GM10248 (cell line): ENCODE measurements at regions not wholly inside any gene's neighbourhood (a gene's known extent, or its start where the extent isn't known, plus 50 kb on each side); places are given as distances from the start of the nearest gene placed in this dataset.

Source experiments
- CTCF ChIA-PET: fragments of 300-600 bp; sonication (Branson Sonifier 250); formaldehyde crosslinking; extraction: SDS; loops from one replicate; lab custom pipeline; 2021; ENCODE audit warnings: antibody characterized with exemption; lab: Yijun Ruan, JAX
- POLR2A ChIA-PET: fragments of 350-650 bp; sonication (Branson Sonifier 250); formaldehyde crosslinking; extraction: SDS; loops from one replicate; lab custom pipeline; 2020; ENCODE audit warnings: antibody characterized with exemption; lab: Yijun Ruan, JAX
- DNase-seq: peaks from one replicate; pipeline ENCODE4 v3.0.0; 2012; ENCODE audit errors: extremely low spot score
- CTCF ChIP-seq: IDR thresholded peaks from 2 replicates; pipeline ENCODE4 v1.5.1; 2012; ENCODE audit warnings: mild to moderate bottlenecking, low read depth; ENCODE audit errors: extremely low read depth, missing control alignments, control extremely low read depth

GRCh38 chr9:113692256-113692655 lies 183.9 kb upstream of the ZNF618 start:
- ChIA-PET CTCF (interaction anchor here (1.7 to 2.7 kb wide), 2 partner anchors 10 to 34 kb away, joined by 5 to 10 read pairs; no protein-coding TSS in a partner anchor), POLR2A (no interaction called here)
- TF ChIP-seq CTCF = no peak
- no peak for DNase-seq

GRCh38 chr9:113694912-113695311 lies 181.2 kb upstream of the ZNF618 start:
- CTCF ChIA-PET = interaction anchor here (2.7 kb wide), 1 partner anchor 13 kb away, joined by 10 read pairs; no protein-coding TSS in a partner anchor
- no peak for TF ChIP-seq CTCF
- no peak for DNase-seq
- POLR2A ChIA-PET = no interaction called here

GRCh38 chr9:113695440-113695851 lies 180.7 kb upstream of the ZNF618 start:
- no peak for DNase-seq
- POLR2A ChIA-PET = no interaction called here
- CTCF ChIA-PET = no interaction called here
- no peak for TF ChIP-seq CTCF

GRCh38 chr9:113695901-113696300 lies 180.2 kb upstream of the ZNF618 start:
- DNase-seq = no peak
- POLR2A ChIA-PET = no interaction called here
- CTCF ChIA-PET = no interaction called here
- TF ChIP-seq CTCF = no peak

GRCh38 chr9:113701774-113702755 lies 174.0 kb upstream of the ZNF618 start:
- POLR2A ChIA-PET = no interaction called here
- no peak for DNase-seq
- CTCF ChIA-PET = no interaction called here
- TF ChIP-seq CTCF = no peak

GRCh38 chr9:113705306-113705927 lies 170.7 kb upstream of the ZNF618 start:
- POLR2A ChIA-PET = no interaction called here
- CTCF ChIA-PET = interaction anchor here (0.8 to 1.2 kb wide), 3 partner anchors 14 to 47 kb away, joined by 3 read pairs; no protein-coding TSS in a partner anchor
- TF ChIP-seq CTCF = no peak
- DNase-seq = no peak
